HS-27A (cell line): ENCODE measurements at regions not wholly inside any gene's neighbourhood (a gene's known extent, or its start where the extent isn't known, plus 50 kb on each side); places are given as distances from the start of the nearest gene placed in this dataset.
A peak's percentile ranks its signal among the peaks of the same experiment; 100 is the strongest.
"Not testable (repeated sequence)": the region's sequence is repeated elsewhere in the genome, so short reads cannot be mapped to it uniquely, and the experiment has no call there.

Source experiments
- DNase-seq: peaks from one replicate; pipeline ENCODE4 v3.0.0-alpha.2; 2012; ENCODE audit warnings: low read depth, missing footprints

DNA sequence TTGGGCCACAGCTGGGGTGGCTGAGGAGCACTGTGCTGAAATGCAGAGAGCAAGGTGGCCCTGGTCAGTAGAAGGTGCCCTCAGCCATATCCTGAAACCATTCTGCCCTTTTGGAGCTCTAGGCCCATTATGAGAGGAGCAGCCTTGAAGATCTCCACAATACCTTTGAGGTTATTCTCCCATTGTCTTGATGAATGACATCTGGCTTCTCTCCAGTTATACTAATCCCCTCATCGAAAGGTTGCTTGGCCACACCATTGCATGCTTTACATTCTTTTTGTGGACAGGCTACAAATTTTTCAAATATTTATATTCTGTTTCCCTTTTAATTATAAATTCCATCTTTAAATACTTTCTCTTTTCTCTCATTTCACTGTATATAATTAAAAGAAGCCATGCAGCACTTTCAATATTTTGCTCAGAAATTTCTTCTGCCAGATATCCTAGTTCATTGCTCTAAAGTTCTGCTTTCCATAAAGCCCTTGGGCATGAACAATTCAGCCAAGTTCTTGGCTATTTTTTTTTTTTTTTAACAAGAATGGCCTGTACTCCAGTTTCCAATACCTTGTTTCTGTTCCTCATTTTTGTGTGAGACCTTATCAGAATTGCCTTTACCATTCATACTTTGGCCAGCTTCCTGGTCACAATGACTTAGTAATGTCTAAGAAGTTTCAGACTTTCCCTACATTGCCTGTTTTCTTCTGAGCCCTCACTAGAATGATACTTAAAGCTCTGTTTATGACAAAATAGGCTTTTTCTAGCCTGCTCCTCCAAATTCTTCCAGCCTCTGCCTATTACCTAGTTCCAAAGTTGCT is 138.9 kb upstream of the SGO1 start:
- DNase-seq: peak; percentile 31

DNA sequence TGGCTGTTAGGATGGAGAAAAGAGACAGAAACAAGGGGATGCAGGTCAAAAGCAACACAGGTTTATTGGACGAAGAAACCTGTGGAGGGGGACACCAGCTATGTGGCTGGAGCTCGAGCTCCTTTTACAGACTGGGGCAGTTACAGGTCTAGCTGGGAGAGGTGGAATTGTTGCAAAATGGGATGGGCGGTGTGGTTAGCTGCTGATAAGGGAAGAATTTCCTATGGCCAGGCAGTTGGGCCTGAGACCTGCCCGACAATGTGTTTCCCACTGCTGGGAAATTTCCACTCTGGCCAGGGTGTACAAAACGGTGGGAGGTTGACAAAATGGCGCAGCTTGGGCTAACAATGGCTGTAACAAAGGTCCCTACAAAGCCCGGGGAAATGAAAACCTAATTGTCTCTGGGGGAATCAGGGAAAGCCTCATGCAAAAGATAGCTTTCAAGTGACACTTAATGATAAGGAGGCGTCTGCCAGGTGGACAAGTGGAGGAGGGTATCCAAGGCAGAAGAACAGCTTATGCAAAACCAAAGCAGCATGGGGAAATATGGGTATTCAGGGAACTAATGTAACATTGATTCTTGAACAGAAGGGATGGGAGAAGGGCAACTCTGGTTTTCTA is 137.4 kb upstream of the SGO1 start:
- peak; percentile 36 for DNase-seq

- no peak for DNase-seq
Observed at GRCh38 chr3:20322085-20322484, 136.1 kb upstream of the SGO1 start.

GRCh38 chr3:20321391-20322047 is 135.5 kb upstream of the SGO1 start:
- DNase-seq: no peak

- no peak for DNase-seq
Observed at GRCh38 chr3:20320489-20320888, 134.5 kb upstream of the SGO1 start.

DNA sequence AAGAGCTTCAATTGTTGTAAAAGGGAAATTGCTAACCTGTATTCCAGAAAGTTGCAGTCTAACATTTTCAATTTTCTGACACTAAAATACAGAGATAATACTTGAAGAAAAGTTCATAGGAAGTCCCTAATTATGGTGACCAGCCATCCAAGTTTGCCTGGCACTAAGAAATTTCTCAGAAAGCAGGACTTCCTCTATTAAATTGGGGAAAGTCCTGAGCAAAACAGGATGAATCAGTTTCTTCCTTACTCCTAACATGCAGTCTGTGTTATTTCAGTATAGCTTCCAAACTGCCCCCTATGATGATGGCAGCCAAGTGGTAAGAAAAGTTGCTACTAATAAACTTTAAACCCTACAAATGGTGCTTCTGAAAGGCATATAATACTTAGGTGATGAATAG is 133.5 kb upstream of the SGO1 start:
- no peak for DNase-seq

DNA sequence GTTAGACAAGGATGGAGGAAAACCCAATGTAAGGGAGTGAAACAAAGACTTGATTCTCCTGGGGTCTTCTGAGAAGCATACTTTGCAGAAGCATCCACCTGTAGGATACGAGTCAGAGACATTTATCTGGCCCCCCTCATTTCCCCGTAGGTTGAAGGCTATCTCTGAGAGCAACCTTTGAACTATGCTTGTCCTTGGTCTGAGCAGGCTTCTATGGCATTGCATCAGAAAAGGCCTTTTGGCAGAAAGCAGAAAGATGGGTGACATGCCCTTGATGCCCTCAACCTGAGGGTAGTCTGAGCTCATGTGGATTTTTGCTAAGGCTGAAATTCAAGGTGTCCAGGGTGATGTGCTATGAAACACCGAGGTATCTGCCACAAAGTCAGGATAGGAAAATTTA is 131.6 kb upstream of the SGO1 start:
- DNase-seq: no peak

- DNase-seq: no peak
Observed at GRCh38 chr3:20316238-20316637, 130.2 kb upstream of the SGO1 start.

- DNase-seq: no peak
Observed at GRCh38 chr3:20310629-20311028, 124.6 kb upstream of the SGO1 start.

GRCh38 chr3:20307383-20307782 is 121.4 kb upstream of the SGO1 start:
- no peak for DNase-seq

DNA sequence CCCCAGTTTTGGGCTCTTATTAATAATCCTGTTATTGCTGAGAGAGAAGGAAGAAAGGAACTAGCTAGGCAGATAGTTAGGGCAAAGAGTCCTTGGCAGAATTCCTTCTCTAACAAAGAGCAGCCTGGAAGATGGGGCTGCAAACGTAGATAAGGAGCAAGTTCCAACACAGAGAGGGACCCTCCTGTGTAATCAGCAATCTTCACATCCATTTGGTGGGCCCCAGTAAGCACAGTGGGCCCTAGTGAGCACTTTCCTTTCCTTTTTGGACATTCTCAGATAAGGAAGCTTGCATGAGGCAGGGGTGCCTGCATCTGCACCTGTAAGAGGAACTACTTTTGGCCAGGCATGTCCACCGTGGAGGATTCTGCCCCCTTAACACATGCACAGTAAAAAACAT is 119.6 kb upstream of the SGO1 start:
- DNase-seq: no peak

DNA sequence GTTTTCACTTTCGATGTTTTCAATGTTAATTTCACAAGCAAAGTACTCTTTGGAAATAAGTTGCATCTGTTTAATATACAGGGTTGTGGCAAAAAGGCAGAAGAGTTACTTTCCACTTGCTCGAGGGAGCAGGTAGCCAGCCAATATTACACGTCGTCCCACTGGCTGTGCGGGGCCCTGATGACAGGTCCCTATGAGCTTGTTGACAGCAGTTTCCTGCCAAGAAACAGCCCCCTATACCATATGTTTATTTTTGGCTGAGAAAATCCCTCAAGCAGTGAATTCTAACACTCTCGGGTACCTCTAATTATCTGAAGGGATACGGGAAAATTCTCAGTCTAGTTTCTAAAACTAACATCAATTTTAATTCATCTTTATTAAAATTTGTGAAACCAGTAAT is 116.8 kb upstream of the SGO1 start:
- DNase-seq: no peak

DNA sequence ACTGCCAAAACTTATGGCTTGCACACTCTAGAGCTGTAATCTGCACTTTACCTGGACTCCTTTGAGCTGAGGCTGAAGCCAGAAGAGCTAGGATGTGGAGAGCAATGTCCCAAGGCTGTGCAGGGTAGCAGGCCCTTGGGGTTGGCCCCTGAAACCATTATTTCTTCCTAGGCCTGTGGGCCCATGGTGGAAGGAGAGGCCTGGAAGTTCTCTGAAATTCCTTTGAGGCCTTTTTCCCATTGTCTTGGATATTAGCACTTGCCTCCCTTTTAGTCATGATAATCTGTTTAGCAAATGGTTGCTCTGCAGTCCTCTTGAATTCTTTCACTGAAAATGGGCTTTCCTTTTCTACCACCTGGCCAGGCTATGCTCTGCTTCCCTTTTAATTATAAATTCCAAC is 102.0 kb upstream of the SGO1 start:
- no peak for DNase-seq

DNA sequence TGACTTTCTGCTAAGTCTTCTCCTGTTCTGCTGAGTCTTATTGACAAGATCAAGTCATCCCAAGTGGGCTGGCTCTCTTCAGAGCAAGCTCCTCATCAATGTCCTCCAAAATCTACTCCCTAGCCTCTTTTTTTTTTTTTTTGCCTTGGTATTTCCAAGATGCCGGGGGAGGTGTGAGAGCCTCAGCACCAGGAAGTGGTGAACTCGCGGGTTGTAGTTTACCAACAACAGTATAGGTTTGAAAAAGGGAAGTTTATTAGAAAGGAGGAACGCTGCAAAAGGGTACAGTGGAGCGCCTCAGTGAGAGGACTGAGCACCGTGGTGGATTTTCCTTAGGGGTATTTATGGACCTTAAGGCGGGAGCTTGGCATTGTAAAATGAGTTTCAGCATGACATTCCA is 94.3 kb upstream of the SGO1 start:
- no peak for DNase-seq

- DNase-seq: not testable (repeated sequence)
Observed at GRCh38 chr3:20265977-20266376, 80.0 kb upstream of the SGO1 start.

GRCh38 chr3:20264900-20265567 is 79.0 kb upstream of the SGO1 start:
- no peak for DNase-seq

DNA sequence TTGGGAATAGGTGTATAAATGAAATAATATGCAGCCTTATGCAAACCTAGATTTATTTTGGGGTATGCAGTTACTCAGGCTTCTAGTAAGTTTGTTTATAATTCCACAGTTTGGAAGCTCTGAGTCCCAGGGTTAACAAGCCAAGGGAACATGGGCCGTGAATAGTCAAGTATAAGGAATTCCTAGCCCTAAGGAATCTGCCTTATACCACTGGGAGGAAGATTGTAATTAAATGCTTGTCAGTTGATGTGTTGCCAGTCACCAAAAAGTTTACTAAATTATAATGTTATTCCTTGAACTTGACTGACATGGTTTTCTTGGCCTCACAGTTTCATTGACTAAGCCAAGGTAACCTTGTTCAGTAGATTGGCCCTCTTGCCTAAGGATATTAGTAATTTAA is 72.4 kb upstream of the SGO1 start:
- peak; percentile 7 for DNase-seq

- DNase-seq: peak; percentile 33
Observed at GRCh38 chr3:20256144-20256543, 70.1 kb upstream of the SGO1 start.

GRCh38 chr3:20254268-20255117 is 68.5 kb upstream of the SGO1 start:
- no peak for DNase-seq

- no peak for DNase-seq
Observed at GRCh38 chr3:20250786-20251185, 64.8 kb upstream of the SGO1 start.

GRCh38 chr3:20250314-20250713 is 64.3 kb upstream of the SGO1 start:
- DNase-seq: no peak

GRCh38 chr3:20246662-20247061 is 60.7 kb upstream of the SGO1 start:
- no peak for DNase-seq
